ENCODE measurements at regions not wholly inside any gene's neighbourhood (a gene's known extent, or its start where the extent isn't known, plus 50 kb on each side); places are given as distances from the start of the nearest gene placed in this dataset.

GRCh38 chr10:35911954-35912353 is 269.9 kb upstream of the FZD8 start:
- no peak for DNase-seq

GRCh38 chr10:35911233-35911632 is 269.1 kb upstream of the FZD8 start:
- DNase-seq, result no peak

- no peak for DNase-seq
Measured at GRCh38 chr10:35910234-35910633, 268.1 kb upstream of the FZD8 start.

GRCh38 chr10:35909121-35909720 is 267.1 kb upstream of the FZD8 start:
- no peak for DNase-seq

- no peak for DNase-seq
Measured at GRCh38 chr10:35908451-35908850, 266.4 kb upstream of the FZD8 start.

GRCh38 chr10:35907548-35907947 is 265.5 kb upstream of the FZD8 start:
- DNase-seq, result no peak

GRCh38 chr10:35906155-35906554 is 264.1 kb upstream of the FZD8 start:
- DNase-seq, result no peak

- DNase-seq, result no peak
Measured at GRCh38 chr10:35903021-35903420, 260.9 kb upstream of the FZD8 start.

- no peak for DNase-seq
Measured at GRCh38 chr10:35898716-35899440, 256.8 kb upstream of the FZD8 start.

- DNase-seq, result no peak
Measured at GRCh38 chr10:35896001-35896400, 253.9 kb upstream of the FZD8 start.

- DNase-seq, result no peak
Measured at GRCh38 chr10:35895331-35895730, 253.2 kb upstream of the FZD8 start.

- DNase-seq, result no peak
Measured at GRCh38 chr10:35892526-35892925, 250.4 kb upstream of the FZD8 start.

GRCh38 chr10:35890676-35891495 is 248.8 kb upstream of the FZD8 start:
- no peak for DNase-seq

GRCh38 chr10:35889971-35890675 is 248.0 kb upstream of the FZD8 start:
- no peak for DNase-seq

- no peak for DNase-seq
Measured at GRCh38 chr10:35889226-35889625, 247.1 kb upstream of the FZD8 start.

- no peak for DNase-seq
Measured at GRCh38 chr10:35888400-35888799, 246.3 kb upstream of the FZD8 start.

GRCh38 chr10:35887685-35888084 is 245.6 kb upstream of the FZD8 start:
- no peak for DNase-seq

GRCh38 chr10:35885076-35885475 is 243.0 kb upstream of the FZD8 start:
- no peak for DNase-seq

- no peak for DNase-seq
Measured at GRCh38 chr10:35884657-35885071, 242.6 kb upstream of the FZD8 start.

GRCh38 chr10:35882422-35883150 is 240.5 kb upstream of the FZD8 start:
- DNase-seq, result no peak

GRCh38 chr10:35881320-35881719 is 239.2 kb upstream of the FZD8 start:
- no peak for DNase-seq

GRCh38 chr10:35876248-35876647 is 234.2 kb upstream of the FZD8 start:
- DNase-seq, result no peak
